H1 (cell line): ENCODE measurements at regions not wholly inside any gene's neighbourhood (a gene's known extent, or its start where the extent isn't known, plus 50 kb on each side); places are given as distances from the start of the nearest gene placed in this dataset.

Experiments
- CTCF ChIA-PET: fragments of 300-600 bp; sonication (Branson Sonifier 250); formaldehyde crosslinking; loops from one replicate; lab custom pipeline; 2021; ENCODE audit not compliant: partially characterized antibody; lab: Charles Lee
- POLR2A ChIA-PET: fragments of 300-600 bp; sonication (Branson Sonifier 250); formaldehyde crosslinking; loops from one replicate; lab custom pipeline; 2021; ENCODE audit warnings: inconsistent platforms; ENCODE audit not compliant: partially characterized antibody; lab: Charles Lee
- DNase-seq, 2 experiments: peaks; one replicate each; pipeline versions ENCODE4 v3.0.0 to v3.0.0-alpha.2; 2010 to 2022; ENCODE audit warnings: low spot score in 2 of 2, low read depth in 1 of 2, mixed read lengths in 1 of 2
- FAIRE-seq: peaks from 2 replicates; lab custom pipeline; 2011; peaks lifted over from hg19 to GRCh38; lab: Jason Lieb, UNC
- H2AFZ ChIP-seq: 2 replicates; pipeline ENCODE4 v1.8.1; 2012; ENCODE audit warnings: low read length, inconsistent platforms
- H2AK5ac ChIP-seq: 2 replicates; pipeline ENCODE4 v1.6.1; 2013; ENCODE audit warnings: low read depth, low read length
- H2BK120ac ChIP-seq: replicated peaks from 2 replicates; pipeline ENCODE3; 2013; ENCODE audit warnings: low read depth, low read length, inconsistent platforms
- H2BK12ac ChIP-seq: 2 replicates; pipeline ENCODE4 v1.6.1; 2013; ENCODE audit warnings: low read depth, low read length
- H2BK15ac ChIP-seq: 2 replicates; pipeline ENCODE4 v1.6.1; 2013; ENCODE audit warnings: low read length
- H2BK20ac ChIP-seq: 2 replicates; pipeline ENCODE4 v1.6.1; 2013; ENCODE audit warnings: low read length
- H2BK5ac ChIP-seq: 2 replicates; pipeline ENCODE4 v1.6.1; 2013; ENCODE audit warnings: low read depth, low read length
- H3K14ac ChIP-seq: 2 replicates; pipeline ENCODE4 v1.6.1; 2013; ENCODE audit warnings: inconsistent platforms; ENCODE audit not compliant: insufficient read length
- H3K18ac ChIP-seq: 2 replicates; pipeline ENCODE4 v1.6.1; 2013; ENCODE audit warnings: low read length; ENCODE audit errors: extremely low read depth
- H3K23ac ChIP-seq: 2 replicates; pipeline ENCODE4 v1.6.1; 2013; ENCODE audit warnings: inconsistent platforms; ENCODE audit not compliant: insufficient read length
- H3K23me2 ChIP-seq: 2 replicates; pipeline ENCODE4 v1.6.1; 2013; ENCODE audit warnings: low read depth, low read length
- H3K27ac ChIP-seq: 2 replicates; pipeline ENCODE4 v1.6.1; 2011; ENCODE audit warnings: low read depth, low read length, inconsistent platforms
- H3K27me3 ChIP-seq, 4 experiments: replicated peaks in 1 of 4; 1 replicate in 1 of 4; 2 replicates in 3 of 4; pipeline versions ENCODE4 v1.6.1 to v1.8.1; 2011 to 2013; ENCODE audit warnings: low read length in 3 of 4, mild to moderate bottlenecking in 3 of 4, inconsistent platforms in 2 of 4, mixed read lengths in 2 of 4, moderate library complexity in 1 of 4; ENCODE audit not compliant: control insufficient read depth in 3 of 4, insufficient read depth in 3 of 4; ENCODE audit errors: extremely low read depth in 1 of 4
- H3K36me3 ChIP-seq, 4 experiments: 2 replicates each; pipeline versions ENCODE4 v1.6.1 to v1.8.1; 2011 to 2013; ENCODE audit warnings: mild to moderate bottlenecking in 4 of 4, low read length in 3 of 4, moderate library complexity in 2 of 4, control low read depth in 1 of 4, inconsistent platforms in 1 of 4; ENCODE audit not compliant: insufficient read depth in 4 of 4, control insufficient read depth in 2 of 4
- H3K4ac ChIP-seq: replicated peaks from 2 replicates; pipeline ENCODE3; 2013; ENCODE audit warnings: low read length, low read depth, mixed read lengths, inconsistent platforms; ENCODE audit not compliant: insufficient read length
- H3K4me1 ChIP-seq, 4 experiments: replicated peaks in 1 of 4; 1 replicate in 1 of 4; 2 replicates in 3 of 4; pipeline versions ENCODE4 v1.6.1 to v1.8.1; 2011 to 2013; ENCODE audit warnings: low read length in 3 of 4, inconsistent platforms in 2 of 4, mixed read lengths in 1 of 4; ENCODE audit not compliant: insufficient read depth in 4 of 4, control insufficient read depth in 3 of 4
- H3K4me2 ChIP-seq, 2 experiments: 2 replicates each; pipeline versions ENCODE4 v1.6.1 to v1.8.1; 2011 to 2013; ENCODE audit warnings: low read depth in 2 of 2, low read length in 2 of 2, control low read depth in 1 of 2, inconsistent platforms in 1 of 2, mild to moderate bottlenecking in 1 of 2; ENCODE audit not compliant: insufficient read depth in 1 of 2
- H3K4me3 ChIP-seq, 4 experiments: fragments of 200-600, 300-600 bp in 1 of 4; sonication (generic), shearing (Covaris generic), sonication (Bioruptor Twin) in 1 of 4; 2 replicates each; pipeline versions ENCODE4 v1.5.1 to v1.8.1; 2011 to 2016; ENCODE audit warnings: low read length in 4 of 4, low read depth in 3 of 4, control low read depth in 2 of 4, inconsistent platforms in 2 of 4, mild to moderate bottlenecking in 2 of 4, mixed read lengths in 1 of 4, moderate library complexity in 1 of 4; ENCODE audit not compliant: insufficient read depth in 2 of 4; ENCODE audit errors: extremely low read depth in 1 of 4
- H3K56ac ChIP-seq: replicated peaks from 2 replicates; pipeline ENCODE3; 2013; ENCODE audit warnings: low read depth, mild to moderate bottlenecking, mixed read lengths, low read length, inconsistent platforms; ENCODE audit not compliant: insufficient read length
- H3K79me1 ChIP-seq: 2 replicates; pipeline ENCODE4 v1.6.1; 2013; ENCODE audit warnings: low read depth, low read length, control low read depth
- H3K79me2 ChIP-seq, 2 experiments: 2 replicates each; pipeline versions ENCODE4 v1.6.1 to v1.8.1; 2012 to 2013; ENCODE audit warnings: low read length in 2 of 2, mild to moderate bottlenecking in 2 of 2, inconsistent platforms in 1 of 2; ENCODE audit not compliant: insufficient read depth in 2 of 2, control insufficient read depth in 1 of 2
- H3K9ac ChIP-seq, 4 experiments: replicated peaks in 1 of 4; 1 replicate in 1 of 4; 2 replicates in 3 of 4; pipeline versions ENCODE4 v1.6.1 to v1.8.1; 2011 to 2013; ENCODE audit warnings: low read depth in 3 of 4, low read length in 3 of 4, control low read depth in 2 of 4, mild to moderate bottlenecking in 2 of 4, moderate library complexity in 2 of 4, inconsistent platforms in 1 of 4; ENCODE audit errors: extremely low read depth in 1 of 4
- H3K9me3 ChIP-seq, 2 experiments: 2 replicates each; pipeline versions ENCODE4 v1.6.1 to v1.8.1; 2012 to 2013; ENCODE audit warnings: mild to moderate bottlenecking in 2 of 2, moderate library complexity in 2 of 2, control low read depth in 1 of 2, inconsistent platforms in 1 of 2, low read depth in 1 of 2, low read length in 1 of 2, mixed read lengths in 1 of 2; ENCODE audit not compliant: insufficient read depth in 2 of 2
- H4K20me1 ChIP-seq, 2 experiments: replicated peaks in 1 of 2; 2 replicates each; pipeline versions ENCODE3 to v1.8.1; 2011 to 2013; ENCODE audit warnings: inconsistent platforms in 2 of 2, low read length in 2 of 2, mild to moderate bottlenecking in 1 of 2; ENCODE audit not compliant: insufficient read depth in 2 of 2, control insufficient read depth in 1 of 2
- H4K5ac ChIP-seq: 2 replicates; pipeline ENCODE4 v1.6.1; 2013; ENCODE audit warnings: low read length, low read depth, mixed read lengths, inconsistent platforms; ENCODE audit not compliant: insufficient read length
- H4K8ac ChIP-seq: 2 replicates; pipeline ENCODE4 v1.8.0; 2013; ENCODE audit warnings: mild to moderate bottlenecking, moderate library complexity, low read length, inconsistent platforms; ENCODE audit not compliant: insufficient read depth; ENCODE audit errors: extremely low read depth
- H4K91ac ChIP-seq: replicated peaks from 2 replicates; pipeline ENCODE3; 2013; ENCODE audit warnings: low read length, mixed read lengths, inconsistent platforms; ENCODE audit not compliant: insufficient read length
- POLR2A ChIP-seq, 2 experiments: IDR thresholded peaks; 1 replicate in 1 of 2; 2 replicates in 1 of 2; pipeline ENCODE4 v1.6.1; 2011; ENCODE audit warnings: low read depth in 2 of 2, low read length in 2 of 2, mild to moderate bottlenecking in 2 of 2; ENCODE audit errors: control extremely low read depth in 1 of 2
- SP2 ChIP-seq: IDR thresholded peaks from 2 replicates; pipeline ENCODE4 v1.6.1; 2012; ENCODE audit warnings: mild to moderate bottlenecking, low read length, inconsistent platforms
- WGBS, 2 experiments: shearing (Covaris generic) in 1 of 2; methylation state at CpG; one replicate each; pipeline versions ENCODE4 v1.1.6 to v1.1.7; 2013 to 2015; ENCODE audit warnings: low lambda C conversion rate in 2 of 2, mixed read lengths in 2 of 2, inconsistent platforms in 1 of 2, low coverage in 1 of 2, missing lambda C conversion rate in 1 of 2; ENCODE audit not compliant: insufficient replicate concordance in 2 of 2, insufficient coverage in 1 of 2, insufficient read length in 1 of 2; ENCODE audit errors: extremely low coverage in 1 of 2, missing lambda C conversion rate in 1 of 2; 5-methylcytosine and 5-hydroxymethylcytosine counted together

DNA sequence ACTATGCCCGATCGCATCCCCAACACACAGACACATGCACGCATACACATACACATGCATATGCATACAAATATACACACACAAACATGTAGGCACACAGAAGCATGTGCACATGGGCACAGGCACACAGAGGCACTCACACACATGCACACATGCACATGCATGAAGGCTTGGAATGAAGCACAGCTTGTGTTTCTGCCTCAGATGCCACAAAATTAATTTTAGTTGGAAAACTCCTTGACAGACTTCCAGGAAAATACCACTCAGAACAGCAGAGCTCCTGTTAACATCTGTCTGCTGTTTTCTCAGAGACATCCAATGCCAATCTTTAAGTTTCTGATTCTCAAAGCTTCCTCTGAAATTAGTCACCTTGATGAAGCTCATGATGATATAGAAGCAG, 532.7 kb downstream of the RFC3 start:
- no peak for TF ChIP-seq SP2
- no peak for TF ChIP-seq POLR2A (IDR thresholded peaks at IDR 0.05; ENCODE audit: control extremely low read depth in 1 of 2, low read depth in 2 of 2, low read length in 2 of 2)
- TF ChIP-seq, all 59 proteins: peak for 0
- Histone ChIP-seq H3K18ac (no peak overlapping the region), H3K27me3 (no peaks in the 10 kb centered on the region), H3K14ac (no peak overlapping the region), H2AK5ac (no peak overlapping the region), H2BK12ac (no peak overlapping the region), H3K4me3 (no peak overlapping the region), H3K36me3 (no peaks in the 10 kb centered on the region), H2BK5ac (no peak overlapping the region), H3K23ac (no peak overlapping the region), H3K79me1 (no peaks in the 10 kb centered on the region), H4K5ac (no peak overlapping the region), H4K20me1 (no peaks in the 10 kb centered on the region), H2BK20ac (no peak overlapping the region), H4K91ac (no peak overlapping the region), H2AFZ (no peak overlapping the region), H3K4me2 (no peak overlapping the region), H3K9me3 (no peaks in the 10 kb centered on the region), H3K4ac (no peak overlapping the region), H2BK15ac (no peak overlapping the region), H3K9ac (no peak overlapping the region), H3K27ac (no peak overlapping the region), H2BK120ac (no peak overlapping the region), H4K8ac (no peak overlapping the region), H3K4me1 (no peaks in the 10 kb centered on the region; a peak in 2 of 7 replicates), H3K56ac (no peak overlapping the region), H3K79me2 (no peaks in the 10 kb centered on the region), H3K23me2 (peaks cover 6% of the 10 kb centered on the region; the same call in 1 of the 2 replicates)
- DNase-seq (no peak), FAIRE-seq (no peak)
- CTCF ChIA-PET, result interaction anchor here (0.6 to 1.1 kb wide), 3 partner anchors 20 to 52 kb away, joined by 3 read pairs; no protein-coding TSS in a partner anchor
- POLR2A ChIA-PET, result no interaction called here
- WGBS, 2 experiments, result 94% methylated on average over 3 of the region's 3 CpGs; no CpG with 5 or more reads in 1 of the 2 experiments
